ENCODE measurements at regions not wholly inside any gene's neighbourhood (a gene's known extent, or its start where the extent isn't known, plus 50 kb on each side); places are given as distances from the start of the nearest gene placed in this dataset.

GRCh38 chr1:72851597-72851996 is 569.3 kb upstream of the NEGR1 start:
- H2AFZ ChIP-seq (ENCODE audit: low read depth, low read length), result no peak overlapping the region
- H3K9me1 ChIP-seq (replicated peaks; ENCODE audit: control insufficient read depth, extremely low read depth, insufficient read depth, low read length), result no peaks in the 10 kb centered on the region
- no peaks in the 10 kb centered on the region for H3K36me3 ChIP-seq (ENCODE audit: control insufficient read depth in 2 of 2, extremely low read depth in 1 of 2, insufficient read depth in 2 of 2, low read length in 2 of 2)
- POLR2A ChIA-PET, result no interaction called here
- FAIRE-seq (no peak), DNase-seq (ENCODE audit: low read depth, low spot score) (no peak)
- BruUV-seq (replicated peaks), result no TSS peak
- TF ChIP-seq POLR2A (IDR thresholded peaks at IDR 0.05; ENCODE audit: low read depth, low read length), result no peak
- H3K79me2 ChIP-seq (ENCODE audit: control insufficient read depth, insufficient read depth, low read length), result no peaks in the 10 kb centered on the region
- no peaks in the 10 kb centered on the region for H3K27me3 ChIP-seq (ENCODE audit: control insufficient read depth in 2 of 2, insufficient read depth in 2 of 2, low read length in 2 of 2)
- no peak overlapping the region for H3K27ac ChIP-seq (ENCODE audit: insufficient read depth, low read depth, low read length)
- dilution Hi-C loops (cut with MboI; ENCODE audit: extremely low pct_ligation_motif_present, low sequenced_read_pairs) (no loop called here), intact Hi-C loops (cut with micrococcal nuclease) (no loop called here)
- H4K20me1 ChIP-seq (replicated peaks; ENCODE audit: control insufficient read depth, extremely low read depth, insufficient read depth, low read length), result no peaks in the 10 kb centered on the region
- H3K4me2 ChIP-seq (ENCODE audit: insufficient read depth, low read length), result no peak overlapping the region
- H3K4me1 ChIP-seq (ENCODE audit: control insufficient read depth, extremely low read depth, insufficient read depth, low read length), result no peaks in the 10 kb centered on the region
- H3K9ac ChIP-seq (replicated peaks; ENCODE audit: extremely low read depth, insufficient read depth, low read length), result no peak overlapping the region
- H3K9me3 ChIP-seq (replicated peaks; ENCODE audit: control insufficient read depth, insufficient read depth, low read length), result no peaks in the 10 kb centered on the region
- H3K4me3 ChIP-seq (replicated peaks in 1 of 3; ENCODE audit: insufficient read depth in 1 of 3, low read depth in 1 of 3, low read length in 3 of 3), result no peak overlapping the region
- CTCF ChIA-PET, result interaction anchor here (1.0 kb wide), 1 partner anchor 10 kb away, joined by 4 read pairs; no protein-coding TSS in a partner anchor

GRCh38 chr1:72848997-72849396 is 566.7 kb upstream of the NEGR1 start:
- H2AFZ ChIP-seq (ENCODE audit: low read depth, low read length), result no peak overlapping the region
- H3K9ac ChIP-seq (replicated peaks; ENCODE audit: extremely low read depth, insufficient read depth, low read length), result no peak overlapping the region
- no peaks in the 10 kb centered on the region for H3K9me3 ChIP-seq (replicated peaks; ENCODE audit: control insufficient read depth, insufficient read depth, low read length)
- no peaks in the 10 kb centered on the region for H3K36me3 ChIP-seq (ENCODE audit: control insufficient read depth in 2 of 2, extremely low read depth in 1 of 2, insufficient read depth in 2 of 2, low read length in 2 of 2)
- dilution Hi-C loops (cut with MboI; ENCODE audit: extremely low pct_ligation_motif_present, low sequenced_read_pairs), result no loop called here
- H3K27me3 ChIP-seq (ENCODE audit: control insufficient read depth in 2 of 2, insufficient read depth in 2 of 2, low read length in 2 of 2), result no peaks in the 10 kb centered on the region
- no peaks in the 10 kb centered on the region for H3K79me2 ChIP-seq (ENCODE audit: control insufficient read depth, insufficient read depth, low read length)
- DNase-seq (ENCODE audit: low read depth, low spot score), result no peak
- CTCF ChIA-PET, result no interaction called here
- H3K4me2 ChIP-seq (ENCODE audit: insufficient read depth, low read length), result no peak overlapping the region
- no peaks in the 10 kb centered on the region for H3K9me1 ChIP-seq (replicated peaks; ENCODE audit: control insufficient read depth, extremely low read depth, insufficient read depth, low read length)
- FAIRE-seq, result no peak
- H3K4me1 ChIP-seq (ENCODE audit: control insufficient read depth, extremely low read depth, insufficient read depth, low read length), result no peaks in the 10 kb centered on the region
- POLR2A ChIA-PET, result no interaction called here
- TF ChIP-seq POLR2A (IDR thresholded peaks at IDR 0.05; ENCODE audit: low read depth, low read length), result no peak
- TF ChIP-seq FOS (IDR thresholded peaks at IDR 0.05; ENCODE audit: borderline replicate concordance, insufficient read depth, low read length), result no peak
- BruUV-seq (replicated peaks), result no TSS peak
- no peak overlapping the region for H3K27ac ChIP-seq (ENCODE audit: insufficient read depth, low read depth, low read length)
- no peak overlapping the region for H3K4me3 ChIP-seq (replicated peaks in 1 of 3; ENCODE audit: insufficient read depth in 1 of 3, low read depth in 1 of 3, low read length in 3 of 3)
- no peaks in the 10 kb centered on the region for H4K20me1 ChIP-seq (replicated peaks; ENCODE audit: control insufficient read depth, extremely low read depth, insufficient read depth, low read length)
- intact Hi-C loops (cut with micrococcal nuclease), result loop anchor here (5.0 to 10.0 kb wide), 3 partner anchors 227 to 1757 kb away; partner anchors contain the start of gene NEGR1

All from endothelial cell of umbilical vein (primary cell).